Ovary (tissue), 7 donors: ENCODE measurements at regions not wholly inside any gene's neighbourhood (a gene's known extent, or its start where the extent isn't known, plus 50 kb on each side); places are given as distances from the start of the nearest gene placed in this dataset.

Experiments used
- DNase-seq, 5 donors: peaks; one replicate each; pipeline ENCODE4 v3.0.0-alpha.2; 2019 to 2020
- H3K27ac ChIP-seq, 2 donors: fragments of 200-600 bp; one replicate each; pipeline versions ENCODE4 v1.5.1 to v1.8.0; 2019 to 2022
- H3K27me3 ChIP-seq: fragments of 200-600 bp; one replicate; pipeline ENCODE4 v1.8.0; 2022
- H3K36me3 ChIP-seq: fragments of 200-600 bp; sonication (generic); one replicate; pipeline ENCODE4 v1.5.1; 2019
- H3K4me1 ChIP-seq: one replicate; pipeline ENCODE4 v1.8.1; 2013; ENCODE audit warnings: mild to moderate bottlenecking, moderate library complexity; ENCODE audit not compliant: insufficient read depth
- H3K4me3 ChIP-seq: fragments of 200-600 bp; sonication (generic); one replicate; pipeline ENCODE4 v1.5.1; 2017
- H3K9me3 ChIP-seq, 2 donors: fragments of 200-600 bp in 1 of 2; sonication (generic) in 1 of 2; one replicate each; pipeline versions ENCODE4 v1.5.1 to v1.8.1; 2013 to 2019; ENCODE audit warnings: mild to moderate bottlenecking in 1 of 2, moderate library complexity in 1 of 2
- CTCF ChIP-seq, 3 donors: fragments of 450-650 bp in 2 of 3; fragments of 200-600 bp in 1 of 3; IDR thresholded peaks; one replicate each; pipeline versions ENCODE4 v1.5.1 to v1.8.0; 2016 to 2022; ENCODE audit warnings: antibody characterized with exemption in 3 of 3, mild to moderate bottlenecking in 1 of 3
- EP300 ChIP-seq: sonication (generic); formaldehyde crosslinking; IDR thresholded peaks from one replicate; pipeline ENCODE4 v1.6.1; 2017; ENCODE audit warnings: antibody characterized with exemption
- POLR2A ChIP-seq: fragments of 450-650 bp; IDR thresholded peaks from one replicate; pipeline ENCODE4 v1.6.1; 2017; ENCODE audit warnings: antibody characterized with exemption, mild to moderate bottlenecking, moderate library complexity
- WGBS, 3 donors: extraction: QIAGEN DNeasy Blood & Tissue Kit in 1 of 3; methylation state at CpG; one replicate each; pipeline versions ENCODE4 v1.1.5 to v1.1.7; 2013 to 2017; 5-methylcytosine and 5-hydroxymethylcytosine counted together
- intact Hi-C, 4 donors: fragments of 100-400 bp; cut with DNase I; formaldehyde crosslinking; loops; one replicate each; pipeline versions ENCODE4 v1.11.0 to v1.15.1; 2022 to 2023
- donor health status: DM: no; HTN: no; CAD: no; lungs with moderate emphysema.
- donor health status: DM: no; HTN: no; CAD: no.
- donor health status: Bipolar disorder and iron deficiency.
- donor health status: DM: no; HTN: no; CAD: no.
- donor health status: DM: yes; HTN: yes; CAD: no.

GRCh38 chr2:204332706-204333105, 212.6 kb upstream of the PARD3B start:
- no peaks in the 10 kb centered on the region for H3K9me3 ChIP-seq
- DNase-seq, result no peak
- no peak for TF ChIP-seq EP300
- TF ChIP-seq POLR2A, result no peak
- TF ChIP-seq CTCF (IDR thresholded peaks at IDR 0.05), result no peak
- H3K4me3 ChIP-seq, result no peak overlapping the region
- 68 to 91% (median 80%) methylated on average over 3 of the region's 3 CpGs for WGBS, 3 donors
- no peaks in the 10 kb centered on the region for H3K27me3 ChIP-seq
- H3K36me3 ChIP-seq, result no peaks in the 10 kb centered on the region
- no peaks in the 10 kb centered on the region for H3K4me1 ChIP-seq
- intact Hi-C loops, result no loop called here
- H3K27ac ChIP-seq, result no peak overlapping the region

DNA sequence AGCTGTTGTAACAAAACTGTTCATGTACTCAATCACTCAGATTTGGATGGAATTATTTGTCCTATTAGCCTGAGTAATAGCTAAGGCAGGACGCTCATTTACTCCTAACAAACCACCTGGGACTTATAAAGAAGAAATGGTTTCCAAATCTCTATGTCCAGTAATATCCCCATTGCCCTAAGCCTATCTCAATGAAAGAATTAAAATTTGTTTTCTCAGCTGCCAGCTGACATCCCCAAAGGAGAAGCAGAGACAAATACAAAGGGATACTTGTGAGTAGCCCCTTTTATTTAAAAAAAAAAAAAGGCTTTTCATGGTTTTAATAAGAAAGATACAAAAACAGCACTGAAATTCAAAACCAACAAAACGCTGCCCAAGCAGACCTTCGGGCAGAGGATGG, 211.4 kb upstream of the PARD3B start:
- Histone ChIP-seq H3K4me1 (no peaks in the 10 kb centered on the region), H3K9me3 (no peaks in the 10 kb centered on the region), H3K27ac (no peak overlapping the region), H3K36me3 (no peaks in the 10 kb centered on the region), H3K4me3 (no peak overlapping the region), H3K27me3 (no peaks in the 10 kb centered on the region)
- no peak for DNase-seq
- intact Hi-C loops, result no loop called here
- whole genome bisulfite sequencing, 3 donors, result 88 to 95% (median 93%) methylated on average over 3 of the region's 3 CpGs
- no peak for TF ChIP-seq CTCF (IDR thresholded peaks at IDR 0.05)
- no peak for TF ChIP-seq EP300
- no peak for TF ChIP-seq POLR2A

DNA sequence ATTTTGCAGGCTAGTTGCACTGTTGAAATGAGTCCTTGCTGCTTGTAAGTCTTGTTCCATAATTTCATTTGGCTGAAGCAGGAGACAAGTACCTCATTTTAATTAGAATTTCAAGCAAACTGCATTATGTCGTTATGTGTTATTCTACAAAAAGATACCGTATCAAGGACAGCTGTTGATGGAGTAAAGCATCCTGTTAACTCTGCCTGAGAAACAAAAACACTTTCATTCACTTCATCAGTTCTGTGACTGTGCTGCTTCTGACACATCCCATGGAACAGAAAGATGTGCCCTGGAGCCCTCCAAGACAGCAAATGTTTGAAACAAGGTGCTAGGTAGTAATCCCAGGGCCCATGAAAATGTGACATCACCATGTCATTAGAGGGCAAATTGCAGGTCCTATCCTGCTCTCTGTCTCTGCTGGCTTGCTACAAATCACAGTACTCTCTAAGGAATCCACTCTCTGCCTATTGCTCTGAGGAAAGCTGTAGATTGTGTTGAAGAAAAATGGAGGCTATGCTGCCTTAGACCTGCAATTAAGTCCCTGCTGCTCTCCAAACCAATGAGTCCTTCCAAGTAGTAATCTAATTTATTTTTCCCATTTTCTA, 209.7 kb upstream of the PARD3B start:
- intact Hi-C loops, result no loop called here
- Histone ChIP-seq H3K4me3 (no peak overlapping the region), H3K9me3 (no peaks in the 10 kb centered on the region), H3K27me3 (no peaks in the 10 kb centered on the region), H3K27ac (no peak overlapping the region), H3K36me3 (no peaks in the 10 kb centered on the region), H3K4me1 (no peaks in the 10 kb centered on the region)
- TF ChIP-seq CTCF (IDR thresholded peaks at IDR 0.05) (no peak), POLR2A (no peak), EP300 (no peak)
- DNase-seq, result no peak
- 26 to 42% (median 35%) methylated on average over 2 of the region's 2 CpGs for WGBS, 3 donors

- Histone ChIP-seq H3K36me3 (no peaks in the 10 kb centered on the region), H3K27me3 (no peaks in the 10 kb centered on the region), H3K27ac (no peak overlapping the region), H3K9me3 (no peaks in the 10 kb centered on the region), H3K4me1 (no peaks in the 10 kb centered on the region), H3K4me3 (no peak overlapping the region)
- TF ChIP-seq EP300, result no peak
- TF ChIP-seq CTCF (IDR thresholded peaks at IDR 0.05), result no peak
- TF ChIP-seq POLR2A, result no peak
- intact Hi-C loops, result no loop called here
- DNase-seq, result no peak
- WGBS, 3 donors, result 48 to 58% (median 49%) methylated on average over 3 of the region's 3 CpGs
These were observed 209.0 kb upstream of the PARD3B start for GRCh38 chr2:204336153-204336744.
